Islet precursor cell (in vitro differentiated cells): ENCODE measurements at regions not wholly inside any gene's neighbourhood (a gene's known extent, or its start where the extent isn't known, plus 50 kb on each side); places are given as distances from the start of the nearest gene placed in this dataset.
A peak's percentile ranks its signal among the peaks of the same experiment; 100 is the strongest.

ENCODE experiments used
- DNase-seq: peaks from one replicate; pipeline ENCODE4 v3.0.0-alpha.2; 2018

DNA sequence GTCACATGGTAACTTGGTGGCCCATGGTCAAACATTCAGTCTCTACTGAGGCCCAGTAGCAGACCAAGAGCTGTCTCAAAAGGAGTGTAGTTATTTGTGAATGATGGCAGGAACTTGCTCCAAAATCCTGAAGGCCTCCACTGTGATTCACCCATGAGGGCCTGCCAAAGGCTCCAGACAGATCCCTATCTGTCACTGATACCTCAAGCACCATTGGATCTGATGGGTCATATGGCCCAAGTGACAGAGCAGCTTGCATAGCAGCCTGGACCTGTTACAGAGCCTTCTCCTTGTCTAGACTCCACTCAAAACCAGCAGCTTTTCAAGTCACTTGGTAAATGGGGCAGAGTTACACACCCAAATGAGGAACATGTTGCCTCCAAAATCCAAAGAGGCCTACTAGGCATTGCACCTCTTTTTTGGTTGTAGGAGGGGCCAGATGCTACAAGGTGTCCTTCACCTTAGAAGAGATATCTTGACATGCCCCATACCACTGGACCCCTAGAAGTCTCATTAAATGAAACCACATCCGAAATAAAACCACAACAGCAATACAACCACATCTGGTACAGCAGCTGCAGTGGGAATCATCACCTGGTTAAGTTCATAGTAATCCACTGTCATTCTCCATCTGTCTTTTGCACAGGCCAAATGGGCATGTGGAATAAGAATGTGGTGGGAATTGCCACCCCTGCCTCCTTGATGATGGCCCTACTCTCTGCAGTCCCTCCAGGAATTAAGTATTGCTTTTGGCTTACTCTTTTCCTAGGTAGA, 150.4 kb upstream of the MAX start:
- no peak for DNase-seq

DNA sequence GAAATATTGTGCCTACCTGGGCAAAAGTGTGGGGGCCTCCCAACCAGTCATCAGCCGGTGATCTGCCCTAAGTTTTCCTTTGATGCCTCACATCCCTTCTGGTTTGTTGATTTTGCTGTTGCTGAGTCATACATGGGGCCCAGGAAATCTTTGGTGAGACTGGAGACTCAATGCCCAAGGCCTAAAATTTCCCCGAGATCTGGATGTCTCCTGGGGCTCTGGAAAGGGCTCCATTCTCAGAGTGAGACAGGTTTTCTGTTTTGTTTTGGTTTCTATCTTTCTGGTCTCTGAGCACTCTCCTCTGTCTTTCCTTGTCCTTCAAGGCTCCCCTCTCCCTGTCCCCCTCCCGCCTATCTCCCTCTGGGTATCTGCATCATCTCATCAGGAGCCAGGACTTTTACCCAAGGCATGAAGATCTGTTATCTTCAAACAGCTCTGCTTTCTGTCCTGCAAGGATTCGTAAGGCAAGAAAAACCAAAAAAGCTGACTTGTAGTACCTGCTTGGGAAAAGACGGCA, 152.8 kb upstream of the MAX start:
- peak; percentile 93 for DNase-seq

DNA sequence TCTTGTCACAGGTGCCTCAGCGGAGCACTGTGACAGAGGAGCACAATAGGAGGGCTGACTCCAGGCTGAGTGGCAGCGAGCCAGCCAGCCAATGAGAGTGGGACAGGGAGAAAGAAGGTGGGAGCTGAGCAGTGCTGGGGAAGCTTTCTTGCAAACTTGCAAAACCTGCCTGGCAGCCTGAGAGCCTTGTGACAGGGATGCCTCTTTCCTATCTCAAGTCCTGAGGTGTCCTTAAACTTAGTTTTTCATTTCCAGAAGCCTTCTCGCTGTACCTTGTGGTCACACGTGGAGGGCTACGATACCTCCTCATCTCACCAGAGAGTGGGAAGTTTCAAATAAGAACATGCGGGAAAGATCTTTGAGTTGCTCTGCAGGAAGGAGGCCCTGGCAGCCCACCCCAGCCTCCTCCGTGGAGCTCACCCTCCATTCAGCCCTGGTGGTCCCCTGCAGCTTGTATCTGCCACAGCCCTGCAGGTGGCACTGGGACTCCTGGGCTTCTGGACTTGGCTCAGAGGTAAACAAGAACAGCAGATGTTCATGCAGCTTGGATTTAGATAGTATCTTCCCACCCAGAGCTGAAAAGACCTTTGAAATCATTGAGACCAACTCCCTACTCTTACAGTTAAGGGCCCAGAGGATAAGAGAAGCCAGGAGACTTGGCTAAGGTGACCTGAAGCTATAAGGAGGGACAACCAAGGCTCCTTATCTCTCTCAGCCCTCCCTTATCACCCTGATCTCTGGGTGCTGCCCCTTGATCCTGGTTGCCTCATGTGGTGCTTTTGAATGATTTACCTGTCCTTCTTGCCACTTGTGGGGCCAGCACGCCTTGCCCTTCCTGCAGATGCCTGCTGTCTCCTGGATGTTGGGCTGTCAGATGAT, 153.5 kb upstream of the MAX start:
- DNase-seq = peak; percentile 98

DNA sequence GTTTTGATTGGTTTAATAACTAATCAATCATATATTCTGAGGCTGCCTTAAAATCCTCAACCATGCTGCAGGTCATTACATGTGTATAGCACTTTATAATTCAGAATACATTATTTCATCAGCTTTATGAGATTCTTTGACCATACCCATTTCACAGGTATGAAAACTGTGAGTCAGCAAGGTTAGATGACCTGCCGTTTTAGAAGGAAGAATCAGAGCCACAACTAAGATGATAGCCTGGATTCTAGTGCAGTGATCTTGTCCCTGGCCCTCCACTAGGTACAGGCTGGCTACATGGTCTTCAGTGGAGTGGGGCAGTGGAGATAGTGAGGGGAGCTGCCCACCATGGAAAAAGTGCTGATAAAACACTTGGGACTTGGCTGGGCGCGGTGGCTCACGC, 154.4 kb upstream of the MAX start:
- no peak for DNase-seq

DNA sequence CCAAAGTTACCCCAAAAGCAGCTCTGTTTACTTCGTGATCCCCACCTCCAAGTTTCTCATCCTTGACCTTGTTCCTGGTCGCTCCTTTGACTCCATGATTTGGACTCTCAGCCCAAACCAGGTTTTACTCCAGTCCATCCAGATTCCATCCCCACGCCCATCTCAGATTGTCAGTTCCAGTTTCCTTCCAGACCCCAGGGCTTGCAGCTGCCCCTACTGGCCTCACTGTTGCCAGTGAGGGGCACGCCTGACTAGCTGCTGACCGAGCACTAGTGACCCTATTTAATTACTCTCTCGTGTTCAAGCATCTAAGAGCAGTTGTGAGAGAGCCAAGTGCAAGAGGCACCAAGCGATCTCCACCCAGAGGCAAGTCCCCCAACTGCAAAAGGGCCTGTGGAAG, 155.1 kb upstream of the FUT8 start:
- DNase-seq = no peak

DNA sequence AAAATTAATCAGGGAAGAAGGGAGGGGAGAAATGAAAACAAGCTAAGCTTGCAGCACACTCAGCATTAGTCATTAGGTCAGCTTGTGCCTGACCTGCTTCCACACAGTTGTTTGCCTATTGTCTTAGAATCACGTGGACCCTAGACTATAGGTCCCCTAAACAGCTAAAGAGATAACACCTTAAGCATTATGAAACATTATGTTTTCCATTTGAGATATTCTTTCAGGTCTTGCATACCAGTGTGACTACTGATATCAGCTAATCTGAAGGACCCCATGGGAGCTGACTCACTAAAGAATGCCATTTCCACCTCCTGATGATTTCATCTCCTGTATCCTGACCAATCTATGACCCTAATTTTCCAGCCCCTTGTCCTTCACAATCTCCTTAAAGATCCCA, 154.1 kb upstream of the FUT8 start:
- DNase-seq = no peak

DNA sequence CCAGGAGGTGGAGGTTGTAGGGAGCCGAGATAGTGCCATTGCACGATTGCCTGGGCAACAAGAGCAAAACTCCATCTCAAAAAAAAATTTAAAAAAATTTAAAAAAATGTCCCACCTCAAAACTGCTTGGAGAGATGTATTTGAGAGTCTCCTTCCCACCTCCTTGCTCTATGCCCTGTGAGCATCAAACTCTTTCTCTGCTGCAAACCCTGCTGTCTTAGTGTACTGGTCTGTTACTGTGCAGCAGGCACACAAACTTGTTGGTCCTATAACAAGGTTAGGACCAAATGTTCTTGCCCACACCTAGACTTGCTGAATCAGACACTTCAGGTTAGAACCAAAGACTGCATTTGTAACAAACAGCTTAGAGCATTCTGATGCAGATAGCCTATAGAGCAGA, 153.5 kb upstream of the FUT8 start:
- no peak for DNase-seq

DNA sequence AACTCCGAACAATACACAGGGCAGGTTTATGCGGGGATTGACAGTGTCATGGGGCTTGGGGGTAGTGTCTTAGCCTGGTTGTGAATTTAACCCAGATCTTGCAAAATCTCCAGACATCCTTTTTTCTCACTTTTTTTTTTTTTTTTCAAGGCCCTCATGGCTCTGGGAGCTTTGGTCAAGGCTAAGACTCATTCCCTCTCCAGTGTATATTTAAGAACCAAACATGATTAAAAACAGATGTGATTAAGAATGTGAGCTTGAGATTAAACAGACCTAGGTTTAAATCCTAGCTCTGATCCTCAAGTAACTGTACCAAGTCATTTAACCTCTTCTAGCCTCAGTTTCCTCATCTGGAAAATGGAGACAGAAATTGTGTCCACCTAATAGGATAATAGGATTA, 151.7 kb upstream of the FUT8 start:
- DNase-seq = no peak

DNA sequence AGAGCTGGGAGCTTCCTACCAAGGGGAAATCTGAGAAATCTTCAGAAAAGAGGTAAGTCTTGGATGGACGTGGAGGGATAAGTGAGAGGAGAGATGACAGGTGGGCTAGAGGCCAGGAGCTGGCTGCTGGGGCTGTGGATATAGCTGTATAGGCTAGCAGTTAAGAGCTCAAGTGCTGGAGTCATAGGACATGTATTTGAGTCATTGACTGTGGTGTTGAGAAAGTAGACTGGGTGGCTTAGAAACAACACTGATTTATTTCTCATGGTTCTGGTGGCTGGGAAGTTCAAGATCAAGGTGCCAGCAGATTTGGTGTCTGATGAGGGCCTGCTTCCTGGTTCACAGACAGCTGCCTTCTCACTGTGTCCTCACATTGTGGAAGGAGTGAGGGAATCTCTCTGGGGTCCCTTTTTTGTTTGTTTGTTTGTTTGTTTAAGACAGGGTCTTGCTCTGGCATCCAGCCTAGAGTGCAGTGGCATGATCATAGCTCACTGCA, 151.1 kb upstream of the FUT8 start:
- DNase-seq = no peak

DNA sequence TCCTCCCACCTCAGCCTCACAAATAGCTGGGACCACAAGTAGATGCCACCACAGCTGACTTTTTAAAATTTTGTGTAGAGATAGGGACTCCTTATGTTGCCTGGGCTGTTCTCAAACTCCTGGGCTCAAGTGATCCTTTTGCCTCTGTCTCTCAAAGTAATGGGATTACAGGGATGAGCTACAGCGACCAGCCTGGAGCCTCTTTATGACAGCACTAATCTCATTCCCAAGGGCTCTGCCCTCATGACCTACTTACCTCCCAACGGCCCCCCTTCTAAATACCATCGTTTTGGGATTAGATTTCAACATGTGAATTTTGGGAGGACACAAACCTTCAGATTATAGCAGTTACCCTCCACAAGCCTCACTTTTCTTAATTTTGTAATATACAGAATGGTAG, 150.6 kb upstream of the FUT8 start:
- no peak for DNase-seq

DNA sequence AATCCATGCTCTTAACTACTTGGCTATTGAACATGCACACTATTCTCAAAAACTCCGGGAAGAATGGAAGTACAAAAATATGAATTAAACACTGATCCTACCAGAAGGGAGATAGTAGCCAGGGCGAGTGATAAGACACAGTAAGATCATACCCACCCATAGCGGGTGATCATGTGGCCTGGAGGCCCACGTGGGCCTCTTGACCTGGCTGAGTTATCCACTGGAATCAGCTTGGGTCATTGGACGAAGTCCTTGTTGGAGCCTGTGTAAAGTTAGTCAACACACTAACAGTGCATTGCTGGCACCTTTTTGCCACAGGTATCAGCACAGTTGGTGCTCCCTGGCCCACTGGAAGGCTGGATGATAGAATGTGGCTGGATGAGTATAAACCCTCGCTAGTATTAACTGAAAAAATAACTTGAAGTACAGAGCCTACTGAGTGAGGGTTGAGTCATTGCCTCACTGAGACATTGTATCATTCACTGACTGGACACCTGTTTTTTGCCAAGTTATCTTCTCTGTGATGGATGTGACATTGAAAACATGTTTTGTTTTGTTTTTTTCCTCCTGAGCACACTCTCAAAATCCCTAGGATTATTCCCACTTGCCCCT, 149.2 kb upstream of the FUT8 start:
- DNase-seq = no peak

DNA sequence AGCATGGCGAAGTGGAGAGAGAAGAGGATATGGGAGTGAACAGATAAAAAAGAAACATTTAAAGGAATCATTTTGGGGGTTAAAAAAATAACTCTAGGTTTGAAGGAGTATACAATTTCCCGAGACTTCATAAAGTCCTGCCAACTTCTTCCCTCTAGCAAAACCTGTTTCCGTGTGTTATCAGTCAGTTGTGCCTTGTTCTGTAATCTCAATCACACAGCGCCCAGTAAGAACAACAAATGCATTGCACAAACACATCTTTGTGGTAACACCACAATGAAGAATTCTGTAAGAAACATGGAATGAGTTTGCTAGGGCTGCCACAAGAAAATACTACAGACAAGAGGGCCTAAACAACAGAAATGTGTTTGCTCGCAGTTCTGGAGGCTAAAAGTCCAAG, 144.7 kb upstream of the FUT8 start:
- DNase-seq = no peak

DNA sequence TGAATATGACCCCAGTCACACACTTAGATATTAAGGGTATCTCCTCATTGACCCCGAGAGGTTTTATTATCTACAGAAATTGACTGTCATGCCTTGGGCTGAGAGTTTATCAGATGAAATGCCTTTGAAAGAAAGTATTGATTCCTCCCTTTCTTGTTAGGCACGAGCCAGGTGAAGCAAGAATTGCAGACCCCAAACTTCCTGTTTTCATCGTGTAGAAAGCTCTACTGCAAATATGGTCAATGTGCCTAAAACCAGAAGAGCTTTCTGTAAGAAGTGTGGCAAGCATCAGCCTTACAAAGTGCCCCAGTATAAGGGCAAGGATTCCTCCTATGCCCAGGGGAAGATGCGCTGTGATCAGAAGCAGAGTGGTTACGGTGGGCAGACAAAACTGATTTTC, 143.9 kb upstream of the FUT8 start:
- DNase-seq = no peak

DNA sequence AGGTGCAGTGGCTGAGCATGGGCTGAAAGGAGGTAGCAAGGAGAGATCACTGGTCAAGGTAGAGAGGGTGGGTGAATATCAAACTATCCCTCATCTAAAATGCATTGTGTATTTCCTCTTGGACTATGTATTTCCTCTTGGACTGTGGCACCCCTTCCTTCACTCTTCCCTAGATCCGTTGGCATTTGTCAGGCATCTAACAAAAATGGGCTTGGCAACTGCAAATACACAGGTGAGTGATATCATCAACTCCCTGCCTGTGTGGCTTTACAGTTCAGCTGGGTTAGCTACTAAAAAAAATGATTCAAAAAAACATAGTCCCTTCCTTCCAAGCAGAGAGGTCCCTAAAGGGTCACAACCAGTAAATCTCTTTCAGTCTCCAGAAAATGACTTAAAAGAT, 142.8 kb upstream of the FUT8 start:
- no peak for DNase-seq

DNA sequence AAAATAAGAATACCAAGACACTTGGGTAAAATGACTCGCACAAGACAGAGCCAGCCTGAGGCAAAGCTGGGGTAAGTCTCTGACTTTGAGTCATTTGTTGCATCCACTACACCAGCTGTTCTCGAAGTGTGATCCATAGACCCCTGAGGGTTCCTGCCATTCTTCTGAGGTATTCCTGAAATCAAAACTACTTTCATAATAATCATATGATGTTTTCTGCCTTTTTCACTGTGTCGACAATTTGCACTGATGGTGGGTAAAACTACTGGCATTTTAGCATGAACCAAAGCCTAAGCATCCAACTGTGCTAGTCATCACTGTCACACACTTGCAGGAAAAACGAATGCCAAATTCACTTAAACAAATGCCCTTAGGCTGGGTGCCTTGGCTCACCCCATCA, 135.5 kb upstream of the FUT8 start:
- DNase-seq = peak; percentile 64

DNA sequence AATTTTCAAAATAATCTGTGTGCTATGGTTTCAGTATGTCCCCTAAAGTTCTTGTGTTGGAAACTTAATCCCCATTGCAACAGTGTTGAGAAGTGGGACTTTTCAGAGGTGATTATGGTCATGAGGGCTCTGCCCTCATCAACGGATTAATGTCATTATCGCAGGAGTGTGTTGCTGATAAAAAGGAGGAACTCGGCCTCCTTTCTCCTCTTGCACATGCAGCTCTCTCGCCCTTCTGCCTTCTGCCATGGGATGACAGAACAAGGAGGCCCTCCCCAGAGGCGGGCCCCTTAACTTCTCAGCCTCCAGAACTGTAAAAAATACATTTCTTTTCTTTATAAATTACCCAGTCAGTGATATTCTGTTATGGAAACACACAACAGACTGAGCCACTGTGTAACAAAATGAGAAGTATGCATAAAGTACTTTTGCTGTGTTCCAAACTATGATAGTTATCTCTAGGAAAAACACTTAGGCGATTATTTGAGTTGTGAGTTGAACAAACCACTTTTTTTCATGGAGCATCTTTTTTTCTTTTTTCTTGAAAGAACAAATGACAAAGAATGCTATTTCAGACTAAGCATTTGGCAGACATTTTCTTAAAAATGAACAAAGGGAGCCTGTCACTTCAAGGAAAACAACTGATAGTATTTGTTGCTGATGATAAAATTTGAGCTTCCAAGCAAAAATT, 134.8 kb upstream of the FUT8 start:
- no peak for DNase-seq

DNA sequence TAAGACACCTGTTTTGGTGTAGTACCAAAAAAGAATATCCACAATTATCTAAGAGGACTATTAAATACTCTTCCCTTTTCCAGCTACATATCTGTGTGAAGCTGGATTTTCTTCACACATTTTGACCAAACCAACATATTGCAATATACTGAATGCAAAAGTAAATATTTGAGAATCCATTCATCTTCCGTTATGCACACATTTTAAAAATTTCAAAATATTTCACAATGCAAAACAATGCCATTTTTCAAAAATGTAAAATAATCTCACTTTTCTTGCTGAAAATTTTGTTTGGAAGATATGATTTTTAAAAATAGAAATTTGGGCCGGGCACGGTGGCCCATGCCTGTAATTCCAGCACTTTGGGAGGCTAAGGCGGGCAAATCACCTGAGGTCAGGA, 133.9 kb upstream of the FUT8 start:
- DNase-seq = no peak

DNA sequence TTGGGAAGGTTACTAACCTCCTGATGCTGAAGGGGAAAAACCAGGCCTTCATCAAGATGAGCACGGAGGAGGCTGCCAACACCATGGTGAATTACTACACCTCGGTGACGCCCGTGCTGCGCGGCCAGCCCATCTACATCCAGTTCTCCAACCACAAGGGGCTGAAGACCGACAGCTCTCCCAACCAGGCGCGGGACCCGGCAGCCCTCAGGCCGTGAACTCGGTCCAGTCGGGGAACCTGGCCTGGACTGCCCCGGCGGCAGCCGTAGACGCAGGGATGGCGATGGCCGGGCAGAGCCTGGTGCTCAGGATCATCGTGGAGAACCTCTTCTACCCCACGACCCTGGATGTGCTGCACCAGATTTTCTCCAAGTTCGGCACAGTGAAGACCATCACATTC, 133.0 kb upstream of the FUT8 start:
- DNase-seq = no peak

DNA sequence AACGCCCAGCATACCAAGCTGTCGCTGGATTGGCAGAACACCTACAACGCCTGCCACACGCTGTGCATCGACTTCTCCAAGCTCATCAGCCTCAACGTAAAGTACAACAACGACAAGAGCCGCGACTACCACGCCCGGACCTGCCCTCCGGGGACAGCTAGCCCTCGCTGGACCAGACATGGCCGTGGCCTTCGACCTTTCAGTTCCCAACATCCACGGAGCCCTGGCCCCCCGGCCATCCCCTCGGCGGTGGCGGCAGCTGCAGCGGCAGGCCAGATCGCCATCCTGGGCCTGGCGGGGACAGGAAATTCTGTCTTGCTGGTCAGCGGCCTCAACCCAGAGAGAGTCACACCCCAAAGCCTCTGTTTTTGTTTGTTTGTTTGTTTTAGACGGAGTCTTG, 132.6 kb upstream of the FUT8 start:
- no peak for DNase-seq

DNA sequence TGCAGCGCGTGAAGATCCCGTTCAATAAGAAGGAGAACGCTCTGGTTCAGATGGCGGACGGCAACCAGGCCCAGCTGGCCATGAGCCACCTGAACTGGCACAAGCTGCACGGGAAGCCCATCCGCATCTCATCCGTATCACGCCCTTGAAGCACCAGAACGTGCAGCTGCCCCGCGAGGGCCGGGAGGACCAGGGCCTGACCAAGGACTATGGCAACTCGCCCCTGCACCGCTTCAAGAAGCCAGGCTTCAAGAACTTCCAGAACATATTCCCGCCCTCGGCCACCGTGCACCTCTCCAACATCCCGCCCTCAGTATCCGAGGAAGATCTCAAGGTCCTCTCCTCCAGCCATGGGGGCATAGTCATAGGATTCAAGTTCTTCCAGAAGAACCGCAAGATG, 131.9 kb upstream of the FUT8 start:
- DNase-seq = no peak

DNA sequence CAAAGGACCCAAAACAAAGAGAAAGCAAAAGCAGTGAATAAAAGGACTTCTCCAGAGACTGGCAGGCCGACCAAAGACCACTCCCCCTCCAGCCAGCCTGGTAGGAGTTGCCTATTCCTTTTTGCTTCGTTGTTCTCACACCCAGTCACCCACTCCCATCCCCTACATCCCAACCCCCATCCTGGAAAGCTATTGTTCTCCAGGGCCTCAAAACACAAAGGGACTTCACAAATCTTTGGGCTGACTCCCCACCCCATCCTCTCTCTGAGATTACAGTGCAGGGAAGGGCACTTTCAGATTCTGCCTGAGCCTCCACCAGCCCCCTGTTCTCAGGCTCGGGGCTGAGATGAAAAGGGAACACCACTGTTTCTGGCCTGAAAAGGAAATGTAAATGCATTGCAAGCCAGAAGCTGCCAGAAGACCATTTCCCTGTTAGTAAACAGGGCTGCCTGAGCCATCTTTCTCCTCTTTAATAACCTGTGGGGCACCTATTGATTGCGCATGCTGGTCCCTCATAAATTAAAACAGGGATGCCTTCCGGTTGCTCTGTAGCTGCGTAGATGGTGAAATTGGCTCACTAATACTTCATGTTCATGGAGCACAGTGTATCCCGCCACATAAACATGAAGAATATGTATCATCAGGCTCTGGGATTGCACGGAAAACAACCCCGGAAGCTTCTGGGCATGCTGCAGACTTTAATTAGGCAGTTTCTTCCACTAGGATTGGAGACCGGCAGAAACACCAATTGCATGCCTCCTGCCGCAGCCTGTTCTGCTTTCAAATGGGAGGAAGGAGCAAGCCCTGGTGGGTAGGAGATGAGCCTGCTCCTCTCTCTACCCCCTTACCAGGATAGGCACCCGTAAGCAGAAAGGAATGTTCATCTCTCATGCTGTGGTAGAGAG, 130.3 kb upstream of the FUT8 start:
- peak; percentile 92 for DNase-seq

DNA sequence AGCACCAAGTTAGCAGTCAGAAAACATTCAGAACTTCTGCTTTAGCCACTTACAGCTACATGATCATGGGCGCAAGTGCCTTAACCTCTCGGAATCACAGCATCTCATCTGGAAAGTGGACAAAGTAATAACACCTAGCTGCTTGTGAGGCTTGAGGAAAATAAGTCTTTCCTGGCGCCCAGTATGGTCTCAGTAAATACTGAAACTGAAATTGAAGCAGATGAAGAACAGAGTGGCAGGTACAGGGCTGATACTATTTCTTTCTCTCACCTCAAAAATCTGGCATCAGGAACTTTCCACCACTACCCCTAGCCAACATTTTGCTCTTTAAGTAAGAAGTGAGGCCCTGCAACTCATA, 129.7 kb upstream of the FUT8 start:
- no peak for DNase-seq
